GM19395 (cell line): ENCODE measurements at regions not wholly inside any gene's neighbourhood (a gene's known extent, or its start where the extent isn't known, plus 50 kb on each side); places are given as distances from the start of the nearest gene placed in this dataset.
A peak's percentile ranks its signal among the peaks of the same experiment; 100 is the strongest.
"Not testable (repeated sequence)": the region's sequence is repeated elsewhere in the genome, so short reads cannot be mapped to it uniquely, and the experiment has no call there.

ENCODE experiments used
- ATAC-seq: cut with Tn5 transposase; IDR thresholded peaks from one replicate; pipeline ENCODE4 v1.9.1; 2021; ENCODE audit warnings: mild to moderate bottlenecking, moderate library complexity; ENCODE audit not compliant: unreplicated experiment

GRCh38 chr4:79178760-79179159, 147.1 kb downstream of the NAA11 start:
- no peak for ATAC-seq

- ATAC-seq = peak; percentile 49
Observed at GRCh38 chr4:79177388-79177787, 148.5 kb downstream of the NAA11 start.

- no peak for ATAC-seq
Observed at GRCh38 chr4:79176351-79176750, 149.5 kb downstream of the NAA11 start.

GRCh38 chr4:79175716-79176115, 150.1 kb downstream of the NAA11 start:
- ATAC-seq = no peak

DNA sequence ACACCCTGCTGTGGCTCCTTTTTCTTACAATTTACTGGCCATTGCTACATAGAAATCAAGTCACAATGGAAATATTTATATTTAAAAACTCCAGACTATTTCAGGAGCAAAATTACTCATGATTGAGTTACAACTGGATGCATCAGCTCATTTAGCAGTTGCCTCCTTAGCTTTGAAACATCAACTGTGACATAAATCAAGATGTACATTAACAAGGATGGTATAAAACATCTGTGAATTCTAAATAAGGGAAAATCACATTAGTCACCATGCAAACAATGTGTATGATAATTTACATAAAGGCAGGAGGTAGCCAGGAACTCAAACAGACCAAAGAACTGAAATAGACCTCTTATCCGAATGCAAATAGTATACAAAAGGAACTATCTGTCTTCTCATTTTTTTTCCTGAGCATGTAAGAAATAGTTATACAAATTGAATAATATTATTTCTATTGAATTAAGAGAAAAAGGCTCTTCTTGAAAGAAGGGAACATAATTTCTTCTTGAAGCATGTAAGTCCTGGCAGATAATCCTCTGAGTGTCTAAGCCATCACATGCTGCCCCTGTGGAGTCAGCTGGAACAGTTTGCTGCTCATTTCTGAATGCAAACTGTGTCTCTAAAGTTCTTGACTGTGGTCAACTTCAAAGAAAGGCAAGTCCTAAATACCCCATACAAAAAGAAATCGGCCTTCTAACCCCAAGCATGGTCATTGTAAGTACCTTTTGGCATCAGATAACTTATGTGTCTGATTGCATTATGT, 151.2 kb downstream of the NAA11 start:
- no peak for ATAC-seq

- ATAC-seq = no peak
Observed at GRCh38 chr4:79173186-79173585, 152.7 kb downstream of the NAA11 start.

GRCh38 chr4:79170077-79170476, 155.8 kb downstream of the NAA11 start:
- no peak for ATAC-seq

- ATAC-seq = no peak
Observed at GRCh38 chr4:79164907-79165610, 160.8 kb downstream of the NAA11 start.

DNA sequence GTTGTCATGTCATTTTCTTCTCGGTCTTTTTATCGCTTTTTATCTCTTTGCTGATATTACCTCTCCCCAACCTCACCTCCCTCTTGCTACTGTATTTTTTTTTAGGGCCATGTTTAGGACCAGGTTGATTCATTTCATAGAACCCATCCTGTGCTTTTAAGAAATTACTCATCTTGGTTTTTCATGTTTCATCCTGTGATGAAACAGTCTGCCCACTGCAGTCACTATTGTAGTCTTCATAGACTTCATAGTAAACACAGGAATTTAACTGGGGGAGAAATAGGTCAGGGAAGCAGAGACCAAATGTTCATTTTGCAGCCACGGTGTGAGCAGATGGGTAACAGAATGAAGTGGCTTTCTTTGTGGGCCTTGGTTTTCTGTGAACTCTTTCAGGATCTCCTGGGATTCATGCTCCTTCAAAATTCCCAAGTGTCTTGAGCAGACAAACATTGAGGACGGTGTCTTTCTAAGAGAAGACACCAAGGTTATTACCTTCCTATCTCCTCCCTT, 161.8 kb downstream of the NAA11 start:
- peak; percentile 50 for ATAC-seq

GRCh38 chr4:79160962-79161361, 164.9 kb downstream of the NAA11 start:
- ATAC-seq = no peak

- not testable (repeated sequence) for ATAC-seq
Observed at GRCh38 chr4:79158705-79159104, 167.2 kb downstream of the NAA11 start.

DNA sequence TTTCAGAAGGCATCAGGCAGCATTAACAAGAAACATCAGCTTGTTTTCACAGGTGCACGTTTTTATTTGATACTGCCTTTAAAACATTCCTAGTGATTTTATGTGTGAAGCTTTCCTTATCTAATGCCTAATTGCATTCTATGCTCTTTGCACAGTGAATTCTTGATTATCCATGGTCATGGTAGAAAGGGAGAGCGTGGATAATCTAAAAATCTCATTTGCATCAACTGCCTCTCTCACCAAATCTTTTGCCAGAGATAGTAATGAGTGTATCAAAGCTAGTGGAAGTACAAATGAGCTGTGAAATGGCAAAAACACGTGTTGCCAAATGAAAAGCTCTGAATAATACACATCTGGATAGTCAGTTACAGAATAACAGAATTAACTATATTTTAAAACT, 170.5 kb downstream of the NAA11 start:
- ATAC-seq = no peak

- ATAC-seq = no peak
Observed at GRCh38 chr4:79150820-79151416, 174.9 kb downstream of the NAA11 start.

- no peak for ATAC-seq
Observed at GRCh38 chr4:79148369-79148768, 177.5 kb downstream of the NAA11 start.

- no peak for ATAC-seq
Observed at GRCh38 chr4:79147251-79147650, 178.6 kb downstream of the NAA11 start.

DNA sequence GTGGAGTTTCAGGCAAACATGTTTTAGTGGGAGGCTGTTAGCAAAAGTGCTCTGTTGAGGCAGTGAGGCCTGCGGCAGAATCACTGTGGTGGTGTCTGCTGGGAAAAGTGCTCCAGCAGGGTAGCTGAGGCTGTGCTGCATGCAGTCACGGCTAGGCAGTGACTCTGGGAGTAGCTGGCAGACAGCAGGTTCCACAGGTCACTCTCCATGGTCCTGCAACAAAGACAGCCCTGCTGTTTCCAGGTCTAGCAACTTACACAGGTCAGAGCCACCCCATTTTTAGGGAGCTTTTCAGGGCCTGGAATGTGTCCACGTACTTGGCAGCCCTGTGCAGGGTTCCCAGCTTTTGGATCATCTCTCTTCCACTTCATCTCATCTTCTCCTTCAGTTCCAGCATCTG, 184.3 kb downstream of the NAA11 start:
- no peak for ATAC-seq

GRCh38 chr4:79134767-79135166, 191.1 kb downstream of the NAA11 start:
- no peak for ATAC-seq

DNA sequence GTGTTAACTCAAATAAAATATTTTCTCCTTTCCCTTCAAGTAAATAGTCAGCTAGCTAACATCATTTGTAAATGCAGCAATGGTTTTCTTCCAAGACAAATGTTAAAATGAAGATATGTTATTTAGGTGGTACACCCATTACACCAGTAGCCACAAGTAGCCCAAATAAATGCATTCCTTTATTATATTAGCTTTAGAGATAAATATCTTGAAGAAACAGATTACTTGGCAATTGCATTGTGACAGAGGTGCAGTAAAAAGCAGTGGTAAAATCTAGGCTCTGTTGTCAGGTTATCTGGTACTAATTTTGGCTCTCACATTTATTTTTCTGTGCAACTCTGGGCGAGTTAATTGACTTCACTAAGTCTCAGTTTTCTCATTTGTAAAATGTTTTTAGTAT, 193.0 kb downstream of the NAA11 start:
- no peak for ATAC-seq

- no peak for ATAC-seq
Observed at GRCh38 chr4:79121875-79122358, 182.7 kb upstream of the PAQR3 start.

GRCh38 chr4:79121223-79121622, 182.0 kb upstream of the PAQR3 start:
- no peak for ATAC-seq

- ATAC-seq = not testable (repeated sequence)
Observed at GRCh38 chr4:79117051-79117450, 177.8 kb upstream of the PAQR3 start.

- ATAC-seq = no peak
Observed at GRCh38 chr4:79107014-79107413, 167.8 kb upstream of the PAQR3 start.
